K562 (cell line): ENCODE measurements at regions not wholly inside any gene's neighbourhood (a gene's known extent, or its start where the extent isn't known, plus 50 kb on each side); places are given as distances from the start of the nearest gene placed in this dataset.

Experiments used
- ATAC-seq: fragments of 200-7000 bp; cut with Tn5 transposase; 3 replicates; pipeline ENCODE4 v1.9.1; 2020; ENCODE audit warnings: moderate library complexity
- BruUV-seq: library from RNA; stranded (reverse); fragments of 400-500 nt; replicated peaks from 2 replicates; lab custom pipeline; 2021; lab: Mats Ljungman, UMichigan
- CTCF ChIA-PET: fragments of 300-600 bp; formaldehyde crosslinking; extraction: SDS; loops from one replicate; lab custom pipeline; 2021; ENCODE audit warnings: low intra/inter-chr PET ratio; lab: Yijun Ruan, JAX
- POLR2A ChIA-PET: fragments of 300-600, 350-650 bp; sonication (Branson Sonifier 250); formaldehyde crosslinking; extraction: SDS; loops from one replicate; lab custom pipeline; 2021; ENCODE audit warnings: antibody characterized with exemption, inconsistent platforms; lab: Yijun Ruan, JAX
- DNase-seq, 4 experiments: peaks; one replicate each; pipeline versions ENCODE4 v3.0.0 to v3.0.0-alpha.2; 2011 to 2018; ENCODE audit warnings: low spot score in 3 of 4, mixed read lengths in 3 of 4; ENCODE audit errors: extremely low read depth in 1 of 4
- FAIRE-seq: peaks from 2 replicates; lab custom pipeline; 2011; peaks lifted over from hg19 to GRCh38; lab: Jason Lieb, UNC
- H2AFZ ChIP-seq: 2 replicates; pipeline ENCODE4 v1.6.0; 2011; ENCODE audit warnings: low read depth, low read length, control low read depth, inconsistent platforms
- H3K27ac ChIP-seq: fragments of 200-600 bp; 3 replicates; pipeline ENCODE4 v1.8.0; 2011; ENCODE audit warnings: low read depth, mild to moderate bottlenecking, control low read depth, inconsistent platforms, low read length, moderate library complexity, mixed read lengths; ENCODE audit errors: extremely low read depth
- H3K27me3 ChIP-seq, 2 experiments: fragments of 300-600 bp in 1 of 2; 2 replicates in 1 of 2; 3 replicates in 1 of 2; pipeline versions ENCODE4 v1.6.0 to v1.8.0; 2011; ENCODE audit warnings: inconsistent platforms in 2 of 2, low read length in 2 of 2, mild to moderate bottlenecking in 1 of 2, mixed read lengths in 1 of 2, moderate library complexity in 1 of 2; ENCODE audit not compliant: control insufficient read depth in 2 of 2, insufficient read depth in 2 of 2
- H3K36me3 ChIP-seq: fragments of 300-600 bp; 3 replicates; pipeline ENCODE4 v1.8.0; 2011; ENCODE audit warnings: mild to moderate bottlenecking, low read length, inconsistent platforms; ENCODE audit not compliant: control insufficient read depth, insufficient read depth
- H3K4me1 ChIP-seq, 2 experiments: fragments of 200-600 bp in 1 of 2; replicated peaks in 1 of 2; 2 replicates in 1 of 2; 3 replicates in 1 of 2; pipeline versions ENCODE4 v1.5.1 to v1.8.0; 2011; ENCODE audit warnings: inconsistent platforms in 2 of 2, low read length in 2 of 2, mild to moderate bottlenecking in 1 of 2, mixed read lengths in 1 of 2, moderate library complexity in 1 of 2; ENCODE audit not compliant: control insufficient read depth in 2 of 2, insufficient read depth in 2 of 2
- H3K4me2 ChIP-seq: 2 replicates; pipeline ENCODE4 v1.6.1; 2011; ENCODE audit warnings: low read length, control low read depth, inconsistent platforms, mixed read lengths; ENCODE audit not compliant: insufficient read depth
- H3K4me3 ChIP-seq: fragments of 200-600 bp; sonication (generic), shearing (Covaris generic); 2 replicates; pipeline ENCODE4 v1.5.1; 2016; ENCODE audit warnings: control low read depth, inconsistent platforms
- H3K79me2 ChIP-seq: fragments of 200-600 bp; 3 replicates; pipeline ENCODE4 v1.8.0; 2011; ENCODE audit warnings: low read length, inconsistent platforms; ENCODE audit not compliant: control insufficient read depth, insufficient read depth
- H3K9ac ChIP-seq, 2 experiments: 2 replicates each; pipeline versions ENCODE4 v1.6.0 to v1.6.1; 2011; ENCODE audit warnings: low read depth in 2 of 2, low read length in 2 of 2, control low read depth in 1 of 2, inconsistent platforms in 1 of 2, mild to moderate bottlenecking in 1 of 2, mixed read lengths in 1 of 2; ENCODE audit not compliant: insufficient read depth in 1 of 2
- H3K9me1 ChIP-seq: one replicate; pipeline ENCODE4 v1.6.0; 2011; ENCODE audit warnings: inconsistent platforms, mild to moderate bottlenecking, low read length, moderate library complexity; ENCODE audit not compliant: control insufficient read depth, insufficient read depth
- H3K9me3 ChIP-seq: replicated peaks from 2 replicates; pipeline ENCODE4 v1.5.1; 2011; ENCODE audit warnings: low read depth, low read length, inconsistent platforms; ENCODE audit not compliant: control insufficient read depth, insufficient read depth
- H4K20me1 ChIP-seq: replicated peaks from 2 replicates; pipeline ENCODE4 v1.6.1; 2011; ENCODE audit warnings: low read length, inconsistent platforms, mixed read lengths; ENCODE audit not compliant: control insufficient read depth, insufficient read depth
- ASH1L ChIP-seq: fragments of 450-650 bp; IDR thresholded peaks from 2 replicates; pipeline ENCODE4 v1.6.1; 2018; ENCODE audit warnings: borderline replicate concordance, mild to moderate bottlenecking, low read depth; ENCODE audit not compliant: partially characterized antibody
- BRF2 ChIP-seq: IDR thresholded peaks from 3 replicates; pipeline ENCODE4 v1.6.1; 2011; ENCODE audit warnings: borderline replicate concordance, mild to moderate bottlenecking; ENCODE audit not compliant: insufficient read length, insufficient read depth
- CREM ChIP-seq: IDR thresholded peaks from 2 replicates; pipeline ENCODE4 v1.6.1; 2014; ENCODE audit warnings: antibody characterized with exemption, low read depth
- HMG20A ChIP-seq: fragments of 450-650 bp; formaldehyde crosslinking; conservative IDR thresholded peaks from 2 replicates; pipeline ENCODE4 v1.4.0; 2020; ENCODE audit warnings: mild to moderate bottlenecking, mixed read lengths
- HMGN3 ChIP-seq: IDR thresholded peaks from 2 replicates; pipeline ENCODE4 v1.6.1; 2011; ENCODE audit warnings: borderline replicate concordance, low read depth, mild to moderate bottlenecking, mixed read lengths, low read length; ENCODE audit not compliant: insufficient read length; ENCODE audit errors: extremely low read depth
- KAT7 ChIP-seq: sonication (generic); formaldehyde crosslinking; IDR thresholded peaks from 2 replicates; pipeline ENCODE4 v1.8.0; 2022; ENCODE audit warnings: missing genetic modification reagents, mild to moderate bottlenecking, borderline replicate concordance
- MAZ ChIP-seq, 2 experiments: fragments of 450-650 bp in 1 of 2; sonication (generic) in 1 of 2; formaldehyde crosslinking; IDR thresholded peaks in 1 of 2; conservative IDR thresholded peaks in 1 of 2; 2 replicates each; pipeline versions ENCODE4 v1.4.0 to v1.5.0; 2020; ENCODE audit warnings: mild to moderate bottlenecking in 1 of 2, missing genetic modification reagents in 1 of 2
- RAD21 ChIP-seq, 2 experiments: fragments of 250-450 bp in 1 of 2; fragments of 450-650 bp in 1 of 2; sonication (Bioruptor Pico) in 1 of 2; formaldehyde crosslinking in 1 of 2; IDR thresholded peaks in 1 of 2; conservative IDR thresholded peaks in 1 of 2; 2 replicates each; pipeline versions ENCODE4 v1.4.0 to v1.8.0; 2020 to 2022; ENCODE audit warnings: mild to moderate bottlenecking in 2 of 2, moderate library complexity in 1 of 2
- ZBTB33 ChIP-seq: sonication (generic); formaldehyde crosslinking; IDR thresholded peaks from 2 replicates; pipeline ENCODE4 v1.8.1; 2023; ENCODE audit warnings: mild to moderate bottlenecking, missing genetic modification reagents
- ZBTB43 ChIP-seq: sonication (generic); formaldehyde crosslinking; IDR thresholded peaks from 2 replicates; pipeline ENCODE4 v1.8.0; 2023; ENCODE audit warnings: mild to moderate bottlenecking, missing genetic modification reagents
- ZNF518B ChIP-seq: fragments of 250-450 bp; sonication (Bioruptor Pico); IDR thresholded peaks from 2 replicates; pipeline ENCODE4 v1.5.0; 2021; ENCODE audit warnings: mild to moderate bottlenecking, moderate library complexity
- ZNF551 ChIP-seq: fragments of 250-450 bp; sonication (Bioruptor Pico); IDR thresholded peaks from 2 replicates; pipeline ENCODE4 v1.5.0; 2021; ENCODE audit warnings: mild to moderate bottlenecking, moderate library complexity
- ZNF668 ChIP-seq: fragments of 250-450 bp; sonication (Bioruptor Pico); IDR thresholded peaks from 2 replicates; pipeline ENCODE4 v1.8.0; 2022; ENCODE audit warnings: mild to moderate bottlenecking, inconsistent platforms
- WGBS: fragments of 100-300 bp; shearing (Covaris generic); methylation state at CpG from one replicate; pipeline ENCODE4 v1.1.6; 2016; ENCODE audit warnings: low coverage, mixed read lengths; ENCODE audit not compliant: insufficient coverage; ENCODE audit errors: missing lambda C conversion rate; 5-methylcytosine and 5-hydroxymethylcytosine counted together
- in situ Hi-C: fragments of 300-500 bp; cut with MboI; formaldehyde crosslinking; loops from 4 replicates; pipeline ENCODE4 v1.15.0; 2018; ENCODE audit warnings: inconsistent platforms, mixed read lengths
- intact Hi-C: fragments of 100-400 bp; cut with micrococcal nuclease; formaldehyde crosslinking; loops from 2 replicates; pipeline ENCODE4 v1.14.2; 2022

GRCh38 chr20:61057443-61058121 is 194.5 kb upstream of the CDH4 start:
- no peak for DNase-seq
- intact Hi-C loops (no loop called here), in situ Hi-C loops (no loop called here)
- H3K27ac ChIP-seq: no peak overlapping the region
- no peaks in the 10 kb centered on the region for H3K36me3 ChIP-seq
- POLR2A ChIA-PET: interaction anchor here (0.6 kb wide), 1 partner anchor 99 kb away, joined by 3 read pairs; no protein-coding TSS in a partner anchor
- H3K4me1 ChIP-seq: no peaks in the 10 kb centered on the region
- BruUV-seq: no TSS peak
- no peak overlapping the region for H3K9ac ChIP-seq
- no peak for ATAC-seq
- FAIRE-seq: no peak
- H3K4me2 ChIP-seq: no peak overlapping the region
- no peak overlapping the region for H2AFZ ChIP-seq
- peaks cover 0 to 24% of the 10 kb centered on the region in 2 experiments; a peak in 2 of 5 replicates for H3K27me3 ChIP-seq
- CTCF ChIA-PET: no interaction called here
- no peaks in the 10 kb centered on the region for H3K79me2 ChIP-seq
- no peak overlapping the region for H3K4me3 ChIP-seq
- no peaks in the 10 kb centered on the region for H3K9me1 ChIP-seq
- under 1% methylated on average over 19 of the region's 20 CpGs for WGBS
- no peaks in the 10 kb centered on the region for H3K9me3 ChIP-seq
- H4K20me1 ChIP-seq: no peaks in the 10 kb centered on the region
- no peak for TF ChIP-seq ASH1L
- TF ChIP-seq MAZ (CRISPR knock-in tag; conservative IDR thresholded peaks at IDR 0.05 in 1 of 2, IDR thresholded peaks at IDR 0.05 in 1 of 2): no peak
- no peak for TF ChIP-seq KAT7
- no peak for TF ChIP-seq RAD21 (CRISPR knock-in tag; conservative IDR thresholded peaks at IDR 0.05 in 1 of 2, IDR thresholded peaks at IDR 0.05 in 1 of 2)
- no peak for TF ChIP-seq HMG20A (CRISPR knock-in tag)
- TF ChIP-seq BRF2: no peak
- TF ChIP-seq ZBTB33: no peak
- no peak for TF ChIP-seq ZNF518B (CRISPR knock-in tag)
- TF ChIP-seq HMGN3: no peak
- no peak for TF ChIP-seq ZNF551
- TF ChIP-seq ZNF668 (CRISPR knock-in tag): no peak
- no peak for TF ChIP-seq CREM
- no peak for TF ChIP-seq ZBTB43 (CRISPR knock-in tag)
